H1 (cell line): ENCODE measurements at regions not wholly inside any gene's neighbourhood (a gene's known extent, or its start where the extent isn't known, plus 50 kb on each side); places are given as distances from the start of the nearest gene placed in this dataset.

Source experiments
- CBX8 ChIP-seq: fragments of 300-800, 300-1000 bp; sonication (generic); IDR thresholded peaks from 2 replicates; pipeline ENCODE4 v1.7.1; 2016; ENCODE audit warnings: low read depth, low read length, borderline replicate concordance
- POU5F1 ChIP-seq: IDR thresholded peaks from 2 replicates; pipeline ENCODE4 v1.6.1; 2011; ENCODE audit warnings: low read depth, mild to moderate bottlenecking, low read length, moderate library complexity
- TAF1 ChIP-seq: IDR thresholded peaks from 2 replicates; pipeline ENCODE4 v1.6.1; 2011; ENCODE audit warnings: mild to moderate bottlenecking, low read depth, low read length
- TF ChIP-seq, protein P1 (sequence below): IDR thresholded peaks from 2 replicates; pipeline ENCODE4 v1.6.1; 2012; ENCODE audit warnings: inconsistent platforms

DNA sequence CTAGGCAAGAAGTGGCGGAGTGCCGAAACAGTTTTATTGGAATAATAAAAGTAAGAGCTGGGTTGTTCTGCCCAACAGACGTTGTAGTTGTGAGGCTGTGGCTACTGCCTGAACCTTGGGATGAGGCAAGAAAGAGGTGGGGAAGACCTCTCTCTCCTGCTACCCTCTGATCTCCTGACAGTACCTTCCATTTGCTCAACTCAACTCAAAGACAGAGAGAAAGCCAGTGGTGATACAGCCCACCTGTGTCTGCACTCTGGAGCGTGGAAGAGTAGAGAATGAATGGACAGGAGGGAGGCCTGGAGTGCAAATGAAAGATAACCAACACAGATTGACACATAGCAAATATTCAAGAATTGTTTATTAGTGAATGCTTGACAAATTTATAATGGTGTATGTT lies 590.3 kb downstream of the NYAP2 start (continued):
- TF ChIP-seq CBX8, result no peak
- TF ChIP-seq, protein P1, sequence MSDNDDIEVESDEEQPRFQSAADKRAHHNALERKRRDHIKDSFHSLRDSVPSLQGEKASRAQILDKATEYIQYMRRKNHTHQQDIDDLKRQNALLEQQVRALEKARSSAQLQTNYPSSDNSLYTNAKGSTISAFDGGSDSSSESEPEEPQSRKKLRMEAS, result no peak
- TF ChIP-seq TAF1, result no peak
- no peak for TF ChIP-seq POU5F1
